SK-N-SH (cell line): ENCODE measurements at regions not wholly inside any gene's neighbourhood (a gene's known extent, or its start where the extent isn't known, plus 50 kb on each side); places are given as distances from the start of the nearest gene placed in this dataset.
A peak's percentile ranks its signal among the peaks of the same experiment; 100 is the strongest.

Source experiments
- CTCF ChIA-PET: fragments of 300-600, 350-600 bp; formaldehyde crosslinking; extraction: SDS; loops from one replicate; lab custom pipeline; 2021; lab: Yijun Ruan, JAX
- POLR2A ChIA-PET: fragments of 350-600 bp; sonication (Branson Sonifier 250); formaldehyde crosslinking; extraction: SDS; loops from one replicate; lab custom pipeline; 2020; ENCODE audit warnings: antibody characterized with exemption, inconsistent platforms; lab: Yijun Ruan, JAX
- DNase-seq: peaks from one replicate; pipeline ENCODE4 v3.0.0; 2012
- H2AFZ ChIP-seq: fragments of 200-600 bp; sonication (generic); 2 replicates; pipeline ENCODE4 v1.8.1; 2016; ENCODE audit warnings: antibody characterized with exemption, mild to moderate bottlenecking, low read depth
- H3F3A ChIP-seq: fragments of 200-600 bp; sonication (generic); replicated peaks from 2 replicates; pipeline ENCODE3; 2016; ENCODE audit warnings: antibody characterized with exemption, mild to moderate bottlenecking; ENCODE audit not compliant: insufficient read depth
- H3K27ac ChIP-seq, 2 experiments: fragments of 200-500 bp in 1 of 2; fragments of 200-600 bp in 1 of 2; sonication (Bioruptor generic) in 1 of 2; sonication (generic), shearing (Covaris generic) in 1 of 2; 2 replicates each; pipeline versions ENCODE4 v1.5.1 to v1.6.1; 2014 to 2016; ENCODE audit warnings: low read depth in 2 of 2, inconsistent platforms in 1 of 2, low read length in 1 of 2, mild to moderate bottlenecking in 1 of 2, mixed read lengths in 1 of 2
- H3K27me3 ChIP-seq: fragments of 200-600 bp; sonication (generic), shearing (Covaris generic); 2 replicates; pipeline ENCODE4 v1.6.1; 2016; ENCODE audit warnings: mixed run types; ENCODE audit not compliant: insufficient read depth
- H3K36me3 ChIP-seq, 2 experiments: fragments of 200-500 bp in 1 of 2; fragments of 200-600 bp in 1 of 2; sonication (Bioruptor generic) in 1 of 2; sonication (generic) in 1 of 2; replicated peaks in 1 of 2; 2 replicates each; pipeline versions ENCODE3 to v1.5.1; 2014 to 2016; ENCODE audit warnings: low read length in 1 of 2, mild to moderate bottlenecking in 1 of 2; ENCODE audit not compliant: insufficient read depth in 2 of 2, control insufficient read depth in 1 of 2
- H3K4me1 ChIP-seq, 2 experiments: fragments of 200-500 bp in 1 of 2; fragments of 200-600 bp in 1 of 2; sonication (Bioruptor generic) in 1 of 2; sonication (generic), shearing (Covaris generic) in 1 of 2; 2 replicates each; pipeline versions ENCODE4 v1.5.1 to v1.6.1; 2014 to 2016; ENCODE audit warnings: low read depth in 1 of 2, low read length in 1 of 2, mixed run types in 1 of 2; ENCODE audit not compliant: insufficient read depth in 2 of 2, control insufficient read depth in 1 of 2
- H3K4me2 ChIP-seq: fragments of 200-600 bp; sonication (generic), shearing (Covaris generic); 2 replicates; pipeline ENCODE4 v1.6.1; 2017; ENCODE audit warnings: mixed run types
- H3K4me3 ChIP-seq, 2 experiments: fragments of 200-500 bp in 1 of 2; fragments of 200-600 bp in 1 of 2; sonication (Bioruptor generic) in 1 of 2; sonication (generic), shearing (Covaris generic) in 1 of 2; 2 replicates each; pipeline versions ENCODE4 v1.5.1 to v1.8.1; 2014 to 2016; ENCODE audit warnings: low read depth in 2 of 2, inconsistent platforms in 1 of 2, low read length in 1 of 2, mild to moderate bottlenecking in 1 of 2, mixed read lengths in 1 of 2, moderate library complexity in 1 of 2
- H3K79me2 ChIP-seq: fragments of 200-600 bp; sonication (generic); 2 replicates; pipeline ENCODE4 v1.8.1; 2017; ENCODE audit warnings: mild to moderate bottlenecking; ENCODE audit not compliant: insufficient read depth
- H3K9ac ChIP-seq: fragments of 200-600 bp; sonication (generic); 2 replicates; pipeline ENCODE4 v1.6.1; 2017; ENCODE audit warnings: mixed run types
- H3K9me2 ChIP-seq: fragments of 200-600 bp; sonication (generic); 2 replicates; pipeline ENCODE4 v1.6.1; 2017; ENCODE audit warnings: mixed run types
- H3K9me3 ChIP-seq: fragments of 200-600 bp; sonication (generic); 2 replicates; pipeline ENCODE4 v1.6.1; 2017; ENCODE audit warnings: mixed run types, mild to moderate bottlenecking, moderate library complexity
- H4K20me1 ChIP-seq: fragments of 200-600 bp; sonication (generic); 2 replicates; pipeline ENCODE4 v1.6.1; 2017; ENCODE audit warnings: mild to moderate bottlenecking, mixed run types; ENCODE audit not compliant: insufficient read depth
- CHD2 ChIP-seq: fragments of 150-350 bp; IDR thresholded peaks from 2 replicates; pipeline ENCODE4 v1.6.1; 2018; ENCODE audit warnings: low read length; ENCODE audit not compliant: partially characterized antibody
- ELF1 ChIP-seq: IDR thresholded peaks from 2 replicates; pipeline ENCODE4 v1.4.0; 2012
- EP300 ChIP-seq, 2 experiments: IDR thresholded peaks; 2 replicates each; pipeline versions ENCODE4 v1.4.0 to v1.6.1; 2012; ENCODE audit warnings: borderline replicate concordance in 1 of 2, low read depth in 1 of 2, low read length in 1 of 2
- EZH2phosphoT487 ChIP-seq: fragments of 200-600 bp; sonication (generic); IDR thresholded peaks from 2 replicates; pipeline ENCODE4 v1.6.1; 2017; ENCODE audit warnings: low read depth, mixed run types, mild to moderate bottlenecking, antibody characterized with exemption, moderate library complexity, borderline replicate concordance
- FOSL2 ChIP-seq: IDR thresholded peaks from 2 replicates; pipeline ENCODE4 v1.4.0; 2012; ENCODE audit warnings: low read depth, mild to moderate bottlenecking, moderate library complexity, borderline replicate concordance
- GABPA ChIP-seq: IDR thresholded peaks from 2 replicates; pipeline ENCODE4 v1.4.0; 2012; ENCODE audit warnings: low read depth, mild to moderate bottlenecking
- JUND ChIP-seq: IDR thresholded peaks from 2 replicates; pipeline ENCODE4 v1.4.0; 2012
- MAX ChIP-seq: IDR thresholded peaks from 2 replicates; pipeline ENCODE4 v1.4.0; 2012; ENCODE audit warnings: low read depth
- MEF2A ChIP-seq: IDR thresholded peaks from 2 replicates; pipeline ENCODE4 v1.4.0; 2012; ENCODE audit warnings: low read depth, borderline replicate concordance
- MXI1 ChIP-seq: IDR thresholded peaks from 2 replicates; pipeline ENCODE4 v1.6.1; 2012; ENCODE audit warnings: mild to moderate bottlenecking, low read depth, low read length, improper control_type of control experiment
- NFIC ChIP-seq: IDR thresholded peaks from 2 replicates; pipeline ENCODE4 v1.4.0; 2012; ENCODE audit warnings: borderline replicate concordance
- NRF1 ChIP-seq: IDR thresholded peaks from 2 replicates; pipeline ENCODE4 v1.6.1; 2012; ENCODE audit warnings: low read depth, mild to moderate bottlenecking, low read length
- RAD21 ChIP-seq: IDR thresholded peaks from 2 replicates; pipeline ENCODE4 v1.6.1; 2012; ENCODE audit warnings: mild to moderate bottlenecking, low read length
- RCOR1 ChIP-seq: fragments of 150-350 bp; IDR thresholded peaks from 2 replicates; pipeline ENCODE4 v1.6.1; 2017; ENCODE audit warnings: antibody characterized with exemption, low read length
- RFX5 ChIP-seq: IDR thresholded peaks from 2 replicates; pipeline ENCODE4 v1.6.1; 2012; ENCODE audit warnings: mild to moderate bottlenecking, improper control_type of control experiment, low read length
- RXRA ChIP-seq: IDR thresholded peaks from 2 replicates; pipeline ENCODE4 v1.4.0; 2012; ENCODE audit warnings: low read depth, mild to moderate bottlenecking, borderline replicate concordance
- SMC3 ChIP-seq: IDR thresholded peaks from 2 replicates; pipeline ENCODE4 v1.6.1; 2012; ENCODE audit warnings: low read depth, low read length, improper control_type of control experiment
- TAF1 ChIP-seq: IDR thresholded peaks from 2 replicates; pipeline ENCODE4 v1.6.1; 2012; ENCODE audit warnings: low read depth, mild to moderate bottlenecking, low read length, moderate library complexity, borderline replicate concordance
- TCF12 ChIP-seq: IDR thresholded peaks from 2 replicates; pipeline ENCODE4 v1.4.0; 2012
- WGBS: methylation state at CpG from one replicate; pipeline ENCODE4 v1.1.6; 2017; ENCODE audit warnings: low lambda C conversion rate; 5-methylcytosine and 5-hydroxymethylcytosine counted together
- TF ChIP-seq, protein P1 (sequence below): IDR thresholded peaks from 2 replicates; pipeline ENCODE4 v1.6.1; 2012; ENCODE audit warnings: mild to moderate bottlenecking, low read depth, low read length, moderate library complexity
- TF ChIP-seq, protein P2 (sequence below): fragments of 150-350 bp; IDR thresholded peaks from 2 replicates; pipeline ENCODE4 v1.6.1; 2017; ENCODE audit warnings: antibody characterized with exemption, low read length, low read depth, borderline replicate concordance
- TF ChIP-seq, protein P3 (sequence below): fragments of 150-350 bp; IDR thresholded peaks from 2 replicates; pipeline ENCODE4 v1.6.1; 2016; ENCODE audit warnings: mild to moderate bottlenecking, low read depth, low read length

DNA sequence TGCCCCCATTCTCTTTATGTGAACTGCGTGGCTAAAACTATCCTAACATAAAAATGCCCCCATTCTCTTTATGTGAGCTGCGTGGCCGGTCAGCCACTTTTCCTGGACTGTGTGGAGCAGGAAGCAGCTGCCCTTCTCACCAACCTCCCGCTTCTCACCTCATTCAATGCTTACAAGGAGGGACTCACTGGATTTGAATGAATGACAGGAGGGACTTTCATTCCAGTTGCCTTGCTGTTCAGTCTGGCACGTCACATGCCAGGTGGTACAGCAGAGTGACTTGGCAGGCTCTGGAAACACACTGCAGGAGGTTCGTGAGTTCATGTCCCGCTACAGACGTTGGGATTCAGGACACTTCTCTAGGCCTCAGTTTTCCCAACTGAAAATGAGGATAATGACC is 60.2 kb upstream of the NFIL3 start (continued):
- no peak for TF ChIP-seq RAD21
- TF ChIP-seq RFX5, result no peak
- TF ChIP-seq, protein P1, sequence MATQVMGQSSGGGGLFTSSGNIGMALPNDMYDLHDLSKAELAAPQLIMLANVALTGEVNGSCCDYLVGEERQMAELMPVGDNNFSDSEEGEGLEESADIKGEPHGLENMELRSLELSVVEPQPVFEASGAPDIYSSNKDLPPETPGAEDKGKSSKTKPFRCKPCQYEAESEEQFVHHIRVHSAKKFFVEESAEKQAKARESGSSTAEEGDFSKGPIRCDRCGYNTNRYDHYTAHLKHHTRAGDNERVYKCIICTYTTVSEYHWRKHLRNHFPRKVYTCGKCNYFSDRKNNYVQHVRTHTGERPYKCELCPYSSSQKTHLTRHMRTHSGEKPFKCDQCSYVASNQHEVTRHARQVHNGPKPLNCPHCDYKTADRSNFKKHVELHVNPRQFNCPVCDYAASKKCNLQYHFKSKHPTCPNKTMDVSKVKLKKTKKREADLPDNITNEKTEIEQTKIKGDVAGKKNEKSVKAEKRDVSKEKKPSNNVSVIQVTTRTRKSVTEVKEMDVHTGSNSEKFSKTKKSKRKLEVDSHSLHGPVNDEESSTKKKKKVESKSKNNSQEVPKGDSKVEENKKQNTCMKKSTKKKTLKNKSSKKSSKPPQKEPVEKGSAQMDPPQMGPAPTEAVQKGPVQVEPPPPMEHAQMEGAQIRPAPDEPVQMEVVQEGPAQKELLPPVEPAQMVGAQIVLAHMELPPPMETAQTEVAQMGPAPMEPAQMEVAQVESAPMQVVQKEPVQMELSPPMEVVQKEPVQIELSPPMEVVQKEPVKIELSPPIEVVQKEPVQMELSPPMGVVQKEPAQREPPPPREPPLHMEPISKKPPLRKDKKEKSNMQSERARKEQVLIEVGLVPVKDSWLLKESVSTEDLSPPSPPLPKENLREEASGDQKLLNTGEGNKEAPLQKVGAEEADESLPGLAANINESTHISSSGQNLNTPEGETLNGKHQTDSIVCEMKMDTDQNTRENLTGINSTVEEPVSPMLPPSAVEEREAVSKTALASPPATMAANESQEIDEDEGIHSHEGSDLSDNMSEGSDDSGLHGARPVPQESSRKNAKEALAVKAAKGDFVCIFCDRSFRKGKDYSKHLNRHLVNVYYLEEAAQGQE, result no peak
- TF ChIP-seq JUND, result no peak
- no peak for TF ChIP-seq ELF1
- TF ChIP-seq RCOR1, result no peak

DNA sequence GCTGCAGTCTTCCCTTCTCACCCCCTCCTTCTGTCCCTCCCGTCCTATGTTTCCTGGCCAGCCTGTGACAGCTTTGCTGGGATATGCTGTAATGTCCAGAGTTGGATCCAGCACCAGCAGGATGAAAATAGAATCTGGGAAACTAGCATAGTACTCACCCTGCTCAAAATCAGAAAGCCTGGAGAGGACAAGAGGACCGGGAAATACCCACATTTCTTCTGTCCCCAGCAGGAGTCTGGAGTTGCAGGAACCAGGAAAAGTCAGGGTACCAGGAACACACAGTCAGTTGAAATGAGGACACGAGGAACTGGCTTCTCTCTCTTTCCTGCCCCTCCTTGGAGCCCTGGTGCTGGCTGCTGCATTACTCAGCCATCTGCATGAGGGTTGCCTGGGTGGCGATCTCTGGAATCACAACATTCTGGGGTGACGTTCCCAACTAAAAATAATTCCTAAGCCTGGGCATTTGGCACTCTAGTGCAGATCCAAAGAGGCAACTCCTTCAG is 59.6 kb upstream of the NFIL3 start:
- Histone ChIP-seq H3K9me2 (no peaks in the 10 kb centered on the region), H3K36me3 (no peaks in the 10 kb centered on the region), H3K79me2 (no peaks in the 10 kb centered on the region), H4K20me1 (no peaks in the 10 kb centered on the region), H3K4me3 (no peak overlapping the region), H3K9ac (peak overlapping the region; percentile 42), H3K9me3 (no peaks in the 10 kb centered on the region), H3K4me1 (peaks cover 0 to 3% of the 10 kb centered on the region in 2 experiments; a peak in 1 of 4 replicates), H2AFZ (peak overlapping the region; percentile 52; the same call in 1 of the 2 replicates), H3K27ac (peak overlapping the region in 1 of 2 experiments; percentile 90; a peak in 2 of 4 replicates), H3K27me3 (no peaks in the 10 kb centered on the region), H3F3A (no peaks in the 10 kb centered on the region), H3K4me2 (peak overlapping the region; percentile 59; the same call in 1 of the 2 replicates)
- 45% methylated on average over 3 of the region's 5 CpGs for WGBS
- POLR2A ChIA-PET, result no interaction called here
- TF ChIP-seq MAX, result 0 out of 2 replicates have a peak, but pooled peaks have one; percentile 27
- no peak for TF ChIP-seq NRF1
- 0 out of 2 replicates have a peak, but pooled peaks have one; percentile 9 for TF ChIP-seq FOSL2
- TF ChIP-seq TAF1, result no peak
- TF ChIP-seq MXI1, result no peak
- TF ChIP-seq TCF12, result peak; percentile 10; the same call in 1 of the 2 replicates
- TF ChIP-seq MEF2A, result 0 out of 2 replicates have a peak, but pooled peaks have one; percentile 31
- DNase-seq, result no peak
- CTCF ChIA-PET, result no interaction called here

DNA sequence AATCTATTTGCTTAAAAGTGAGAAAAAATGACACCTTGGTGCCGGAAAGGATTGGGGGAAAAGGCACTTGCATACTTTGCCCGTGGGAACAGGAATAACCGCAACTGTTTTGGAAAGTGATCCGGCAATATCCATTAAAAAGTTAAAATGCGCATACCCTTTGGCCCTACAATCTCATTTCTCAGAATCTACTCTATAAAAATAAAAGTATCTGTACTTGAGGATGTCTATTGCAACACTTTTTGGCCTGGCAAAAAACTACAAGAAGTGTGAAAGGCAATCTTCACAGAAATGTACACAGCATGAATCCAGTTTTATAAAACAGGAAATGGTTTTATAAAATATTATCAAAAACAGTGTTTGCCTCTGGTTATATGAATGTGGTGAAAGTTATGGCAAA is 58.3 kb upstream of the NFIL3 start:
- 87% methylated on average over 5 of the region's 5 CpGs for WGBS
- no peak overlapping the region for H3K4me2 ChIP-seq

More for the DNA sequence above, 58.3 kb upstream of the NFIL3 start:
- Histone ChIP-seq H2AFZ (no peak overlapping the region), H3K36me3 (no peaks in the 10 kb centered on the region), H3K9ac (no peak overlapping the region), H3K27ac (peak overlapping the region in 1 of 2 experiments; percentile 90; a peak in 1 of 4 replicates), H3K79me2 (no peaks in the 10 kb centered on the region), H3K9me2 (no peaks in the 10 kb centered on the region), H4K20me1 (no peaks in the 10 kb centered on the region), H3K4me3 (no peak overlapping the region), H3F3A (no peaks in the 10 kb centered on the region), H3K4me1 (peaks cover 0 to 3% of the 10 kb centered on the region in 2 experiments; a peak in 1 of 4 replicates), H3K9me3 (no peaks in the 10 kb centered on the region), H3K27me3 (no peaks in the 10 kb centered on the region)
- DNase-seq, result no peak
- POLR2A ChIA-PET, result no interaction called here
- CTCF ChIA-PET, result no interaction called here
- TF ChIP-seq SMC3 (no peak), GABPA (no peak), NFIC (no peak), CHD2 (no peak), RXRA (no peak), EP300 (IDR thresholded peaks at IDR 0.05; ENCODE audit: borderline replicate concordance in 1 of 2, low read depth in 1 of 2, low read length in 1 of 2) (no peak), EZH2phosphoT487 (no peak), RFX5 (no peak), RAD21 (no peak)
- TF ChIP-seq, protein P2, sequence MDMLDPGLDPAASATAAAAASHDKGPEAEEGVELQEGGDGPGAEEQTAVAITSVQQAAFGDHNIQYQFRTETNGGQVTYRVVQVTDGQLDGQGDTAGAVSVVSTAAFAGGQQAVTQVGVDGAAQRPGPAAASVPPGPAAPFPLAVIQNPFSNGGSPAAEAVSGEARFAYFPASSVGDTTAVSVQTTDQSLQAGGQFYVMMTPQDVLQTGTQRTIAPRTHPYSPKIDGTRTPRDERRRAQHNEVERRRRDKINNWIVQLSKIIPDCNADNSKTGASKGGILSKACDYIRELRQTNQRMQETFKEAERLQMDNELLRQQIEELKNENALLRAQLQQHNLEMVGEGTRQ, result no peak
- TF ChIP-seq, protein P3, sequence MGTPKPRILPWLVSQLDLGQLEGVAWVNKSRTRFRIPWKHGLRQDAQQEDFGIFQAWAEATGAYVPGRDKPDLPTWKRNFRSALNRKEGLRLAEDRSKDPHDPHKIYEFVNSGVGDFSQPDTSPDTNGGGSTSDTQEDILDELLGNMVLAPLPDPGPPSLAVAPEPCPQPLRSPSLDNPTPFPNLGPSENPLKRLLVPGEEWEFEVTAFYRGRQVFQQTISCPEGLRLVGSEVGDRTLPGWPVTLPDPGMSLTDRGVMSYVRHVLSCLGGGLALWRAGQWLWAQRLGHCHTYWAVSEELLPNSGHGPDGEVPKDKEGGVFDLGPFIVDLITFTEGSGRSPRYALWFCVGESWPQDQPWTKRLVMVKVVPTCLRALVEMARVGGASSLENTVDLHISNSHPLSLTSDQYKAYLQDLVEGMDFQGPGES, result no peak
